NCI-H345 treated with DMSO at 0.1 percent for 48 hours (cell line): ENCODE measurements at regions not wholly inside any gene's neighbourhood (a gene's known extent, or its start where the extent isn't known, plus 50 kb on each side); places are given as distances from the start of the nearest gene placed in this dataset.
A peak's percentile ranks its signal among the peaks of the same experiment; 100 is the strongest.
"Not testable (repeated sequence)": the region's sequence is repeated elsewhere in the genome, so short reads cannot be mapped to it uniquely, and the experiment has no call there.

Source experiments
- DNase-seq: peaks from one replicate; lab custom pipeline; 2025; ENCODE audit not compliant: unreplicated experiment; lab: John Stamatoyannopoulos, UW

- DNase-seq = not testable (repeated sequence)
Measured at GRCh38 chr5:145395151-145395550, 440.0 kb downstream of the PRELID2 start.

- DNase-seq = no peak
Measured at GRCh38 chr5:145393426-145393825, 441.7 kb downstream of the PRELID2 start.

DNA sequence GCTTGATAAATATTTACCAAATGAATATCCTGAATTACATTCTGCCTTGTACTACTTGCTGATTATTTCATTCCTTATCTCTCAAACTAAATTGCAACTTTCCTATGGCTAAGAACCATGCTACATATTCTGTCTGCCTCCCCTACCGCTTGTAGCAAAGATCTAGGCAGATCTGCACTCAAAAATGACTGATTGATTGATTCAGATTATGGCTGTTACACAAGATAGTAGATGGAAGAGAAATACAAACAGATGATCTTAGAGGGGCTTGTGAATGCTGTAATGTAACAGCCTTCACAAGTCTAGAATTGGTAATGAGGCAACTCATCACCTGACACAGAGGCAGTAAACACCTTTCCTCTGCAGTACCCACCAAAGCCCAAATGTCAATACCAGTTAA lies 446.1 kb downstream of the PRELID2 start:
- no peak for DNase-seq

GRCh38 chr5:145385276-145385675 lies 449.9 kb downstream of the PRELID2 start:
- no peak for DNase-seq

- DNase-seq = no peak
Measured at GRCh38 chr5:145378226-145378625, 456.9 kb downstream of the PRELID2 start.

DNA sequence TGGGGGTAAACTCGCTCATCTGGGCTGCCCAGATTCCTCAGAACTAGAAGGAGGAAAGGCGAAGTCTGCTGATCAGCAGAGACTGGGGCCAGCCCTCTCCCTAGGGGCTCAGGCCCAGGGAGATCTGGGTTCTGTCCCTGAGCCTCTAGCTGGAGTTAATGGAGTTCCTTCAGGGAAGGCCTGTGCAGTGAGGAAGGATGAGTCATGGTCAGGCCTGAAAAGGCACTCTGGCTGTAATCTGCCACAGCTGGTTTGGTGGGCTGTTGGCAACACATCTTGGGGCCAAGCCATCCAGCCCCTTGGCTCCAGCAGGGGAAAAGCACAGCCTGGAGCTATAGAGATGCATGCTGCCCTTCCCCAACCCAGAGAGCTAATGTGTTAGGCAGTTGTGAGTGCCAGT lies 459.6 kb downstream of the PRELID2 start:
- no peak for DNase-seq

DNA sequence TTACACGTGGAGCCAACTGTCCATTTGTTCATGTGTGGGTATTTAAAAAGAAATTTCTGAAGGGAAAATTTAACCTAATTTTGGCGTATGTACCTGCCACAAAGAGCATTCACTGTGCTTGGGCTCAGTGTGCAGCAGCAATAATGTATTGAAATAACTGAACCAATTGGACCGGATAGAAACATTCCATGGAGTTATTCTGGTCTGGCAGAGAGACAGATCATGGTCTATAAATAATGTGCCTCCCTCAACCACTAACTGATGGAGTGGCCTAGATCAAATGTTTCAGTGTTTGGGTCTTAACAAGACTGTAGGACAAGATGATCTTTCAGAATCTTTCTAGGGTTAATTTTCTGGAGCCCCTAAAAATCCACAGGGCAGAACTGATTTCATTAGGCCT lies 469.7 kb downstream of the PRELID2 start:
- no peak for DNase-seq

- DNase-seq = no peak
Measured at GRCh38 chr5:145362266-145362665, 472.9 kb downstream of the PRELID2 start.

- DNase-seq = no peak
Measured at GRCh38 chr5:145360936-145361335, 474.2 kb downstream of the PRELID2 start.

DNA sequence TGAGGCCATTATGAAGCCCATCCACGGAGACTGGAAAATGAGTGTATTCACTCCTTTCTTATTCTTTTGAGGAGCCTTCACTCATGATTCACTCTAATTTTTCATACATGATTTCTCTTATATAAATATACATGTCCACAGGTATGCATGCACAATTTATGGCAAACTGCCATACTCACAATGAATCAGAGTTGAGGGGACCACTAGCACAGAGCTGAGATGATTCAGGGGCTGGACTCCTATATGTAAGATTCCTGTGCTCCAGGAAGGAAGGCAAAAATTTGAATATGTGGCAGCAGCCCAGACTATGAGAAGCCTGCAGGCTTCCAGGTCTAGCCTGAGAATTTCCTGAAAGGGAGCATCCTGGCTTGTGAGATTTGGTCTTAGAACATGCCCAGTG lies 484.6 kb downstream of the PRELID2 start:
- DNase-seq = no peak

DNA sequence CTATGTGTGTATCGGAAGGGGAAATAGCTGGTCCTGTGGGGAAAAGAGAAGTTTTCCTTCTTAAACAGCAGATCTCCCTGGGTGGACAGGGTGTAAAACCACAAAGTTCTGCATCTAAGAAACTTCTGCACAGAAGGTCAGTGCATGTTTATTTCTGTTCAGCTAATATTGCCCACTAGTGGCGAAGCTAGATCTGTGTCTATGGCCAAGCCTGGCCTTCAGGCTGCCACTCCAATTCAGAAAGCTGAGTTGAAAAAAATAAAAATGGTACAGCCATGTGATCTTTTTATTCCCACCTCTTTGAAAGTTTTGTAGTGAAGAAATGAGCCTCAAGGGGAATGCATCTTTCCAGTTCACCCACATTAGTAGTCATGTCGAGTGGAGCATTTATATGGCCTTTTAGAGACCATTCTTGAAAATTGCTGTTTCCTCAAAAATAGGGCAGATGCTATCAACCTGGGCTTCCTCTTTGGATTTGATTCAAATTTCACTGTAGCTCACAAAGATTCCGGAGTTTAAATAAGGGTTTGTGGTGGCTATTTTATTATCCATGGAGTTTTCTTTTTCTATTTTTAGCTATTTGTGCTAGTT lies 488.0 kb downstream of the PRELID2 start:
- peak; percentile 1 for DNase-seq

DNA sequence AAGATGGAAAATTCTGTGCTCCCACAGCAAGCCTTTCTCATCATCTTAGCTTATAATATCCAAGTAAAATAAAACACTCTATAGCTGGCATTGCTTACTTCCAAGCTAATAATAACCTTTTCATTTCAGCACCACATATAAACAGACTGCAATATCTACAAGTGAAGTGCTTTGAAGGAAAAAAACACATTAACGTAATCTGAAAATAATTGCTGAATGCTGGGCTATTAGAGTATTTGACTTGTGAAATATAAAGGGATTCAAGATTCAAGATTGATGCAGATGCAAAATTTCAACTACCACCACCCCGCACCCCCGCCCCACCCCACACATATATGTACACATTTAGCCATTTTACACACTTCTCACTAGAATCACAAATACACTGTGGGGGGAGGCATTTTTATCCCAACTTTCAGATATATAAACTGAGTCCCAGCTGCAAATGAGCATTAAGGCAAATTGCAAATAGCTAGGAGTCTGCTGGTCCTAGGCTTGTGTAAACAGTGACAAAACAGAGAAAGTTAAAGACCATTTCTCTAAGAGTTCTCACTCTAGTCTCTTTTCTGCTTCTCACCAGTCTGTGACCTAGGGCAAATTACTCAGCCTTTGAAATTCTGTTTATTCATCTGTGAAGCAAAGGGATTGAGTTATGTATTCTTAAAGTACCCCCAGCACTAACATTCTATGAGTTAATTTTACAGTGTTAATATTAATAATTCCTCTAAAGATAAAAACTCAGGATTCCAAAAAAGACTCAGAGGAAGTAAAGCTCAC lies 489.4 kb downstream of the PRELID2 start:
- no peak for DNase-seq

DNA sequence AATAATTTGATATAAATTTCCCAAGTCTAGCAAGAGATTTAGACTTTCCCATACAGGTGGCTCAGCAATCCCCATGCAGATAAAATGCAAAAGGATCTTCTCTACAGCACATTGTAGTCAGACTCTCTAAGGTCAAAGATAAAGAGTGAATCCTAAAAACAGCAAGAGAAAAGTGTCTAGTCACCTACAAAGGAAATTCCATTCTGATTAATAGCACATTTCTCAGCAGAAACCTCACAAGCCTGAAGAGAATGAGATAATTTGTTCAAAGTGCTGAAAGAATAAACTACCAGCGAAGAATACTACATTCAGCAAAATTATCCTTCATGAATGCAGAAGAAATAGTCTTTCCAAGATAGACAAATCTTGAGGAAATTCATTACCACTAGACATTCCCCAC lies 493.3 kb downstream of the PRELID2 start:
- DNase-seq = no peak

DNA sequence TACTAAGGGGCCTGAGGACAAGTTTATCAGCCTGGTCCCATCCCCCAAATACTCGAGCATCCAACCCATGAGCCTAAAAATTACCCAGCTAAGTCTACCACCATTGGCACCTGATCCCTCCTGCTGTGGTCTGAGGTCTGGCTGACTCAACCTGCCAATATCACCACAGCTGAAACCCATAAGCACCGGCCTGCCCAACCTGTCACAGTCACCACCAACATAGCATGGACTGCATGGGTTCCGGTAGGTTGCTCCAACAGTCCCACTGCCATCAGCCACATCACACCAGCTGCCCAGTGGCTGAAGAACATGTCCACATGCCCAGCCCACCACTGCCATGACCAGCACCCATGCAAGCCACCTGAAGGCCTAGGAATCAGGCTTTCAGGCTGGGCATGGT lies 495.0 kb downstream of the PRELID2 start:
- no peak for DNase-seq

DNA sequence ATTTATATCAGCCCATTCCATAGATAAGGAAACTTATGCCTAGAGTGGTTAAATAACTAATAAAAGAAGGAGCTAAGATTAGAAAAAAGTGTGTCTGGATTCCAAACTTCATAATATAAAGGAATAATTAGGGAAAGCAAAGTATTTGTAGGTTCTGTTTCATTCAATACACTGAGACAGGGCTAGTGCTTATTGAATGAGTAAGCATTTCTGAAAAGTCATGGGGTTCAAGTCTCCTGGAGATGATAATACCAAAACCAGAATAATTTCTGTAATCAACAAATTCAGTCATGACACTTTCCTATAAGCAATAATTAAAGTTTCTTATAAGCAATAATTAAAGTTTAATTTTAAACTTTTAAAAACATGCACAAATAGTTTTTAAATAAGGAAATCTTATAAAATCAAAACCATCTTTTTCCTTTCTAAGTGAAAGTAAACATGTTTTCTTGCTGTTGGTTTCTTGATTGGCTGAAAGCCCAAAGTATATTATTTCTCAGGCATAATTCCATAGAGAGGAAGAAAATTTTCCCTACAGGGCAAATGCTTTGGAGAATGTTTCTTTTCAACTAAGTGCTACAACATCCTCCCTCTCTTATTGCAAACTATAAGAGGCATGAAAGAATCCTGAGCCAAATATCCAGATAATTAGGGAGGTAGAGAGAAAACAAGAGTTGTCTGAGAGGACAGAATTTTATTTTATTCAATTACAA lies 510.2 kb downstream of the PRELID2 start:
- DNase-seq = no peak

DNA sequence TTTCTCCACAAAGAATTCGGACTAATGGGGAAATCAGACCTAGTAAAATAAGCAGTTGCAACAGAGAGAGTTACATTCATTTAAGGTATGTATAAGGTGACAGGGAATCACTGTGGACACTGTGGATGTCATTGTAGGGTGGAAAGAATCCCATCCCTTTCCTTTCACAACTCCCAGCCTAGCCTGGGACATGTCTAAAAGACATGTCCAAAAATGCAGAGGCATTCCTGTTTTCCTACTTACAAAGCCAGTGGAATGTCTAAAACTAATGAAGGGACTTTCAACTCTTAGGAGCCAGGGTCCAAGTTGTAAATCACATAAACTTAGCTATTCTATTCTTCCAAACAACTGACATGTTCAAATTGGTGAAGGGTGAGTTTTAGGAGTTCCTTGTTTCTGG lies 511.0 kb downstream of the PRELID2 start:
- no peak for DNase-seq

DNA sequence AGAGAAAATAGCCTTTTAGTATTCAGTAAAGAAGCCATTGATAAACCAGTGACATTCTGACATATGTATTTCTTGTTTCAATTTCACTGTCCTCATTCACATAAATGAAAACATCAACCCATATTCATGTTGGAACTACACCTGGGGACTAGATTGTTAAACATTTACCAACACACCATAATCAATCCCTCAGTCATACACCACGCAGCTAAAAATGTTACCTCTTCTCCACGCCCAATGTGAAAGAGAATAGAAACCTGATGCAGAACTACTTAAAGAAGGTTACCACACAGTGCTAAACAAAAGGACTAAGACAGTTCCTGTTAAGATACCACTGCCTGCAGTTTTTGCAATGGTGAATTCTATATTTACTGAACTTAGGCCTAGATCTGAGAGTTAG lies 518.9 kb downstream of the PRELID2 start:
- no peak for DNase-seq

DNA sequence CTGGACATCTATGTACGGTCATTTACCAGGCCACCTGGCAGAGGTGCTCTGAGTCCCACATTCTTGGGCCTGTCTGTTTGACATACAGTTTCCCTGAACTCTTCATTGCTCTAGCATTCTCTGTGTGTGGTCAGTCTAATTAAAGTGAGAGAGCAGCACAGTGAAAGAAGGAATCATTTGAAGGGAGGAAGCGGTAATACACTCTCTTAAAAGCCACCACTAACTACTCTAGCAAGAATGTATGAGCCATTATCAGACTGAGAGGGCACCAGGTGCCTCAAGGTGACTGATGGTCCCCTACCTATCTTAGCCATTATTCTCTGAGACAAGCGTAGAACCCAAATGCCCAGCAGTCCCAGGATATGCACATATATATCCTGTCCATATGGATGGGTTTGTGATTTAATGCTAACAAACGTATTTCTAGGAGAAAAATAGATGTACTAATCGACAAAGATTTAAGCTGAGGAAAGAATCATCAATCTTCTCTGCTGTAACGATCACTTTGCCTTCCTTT lies 527.2 kb downstream of the PRELID2 start:
- DNase-seq = no peak

DNA sequence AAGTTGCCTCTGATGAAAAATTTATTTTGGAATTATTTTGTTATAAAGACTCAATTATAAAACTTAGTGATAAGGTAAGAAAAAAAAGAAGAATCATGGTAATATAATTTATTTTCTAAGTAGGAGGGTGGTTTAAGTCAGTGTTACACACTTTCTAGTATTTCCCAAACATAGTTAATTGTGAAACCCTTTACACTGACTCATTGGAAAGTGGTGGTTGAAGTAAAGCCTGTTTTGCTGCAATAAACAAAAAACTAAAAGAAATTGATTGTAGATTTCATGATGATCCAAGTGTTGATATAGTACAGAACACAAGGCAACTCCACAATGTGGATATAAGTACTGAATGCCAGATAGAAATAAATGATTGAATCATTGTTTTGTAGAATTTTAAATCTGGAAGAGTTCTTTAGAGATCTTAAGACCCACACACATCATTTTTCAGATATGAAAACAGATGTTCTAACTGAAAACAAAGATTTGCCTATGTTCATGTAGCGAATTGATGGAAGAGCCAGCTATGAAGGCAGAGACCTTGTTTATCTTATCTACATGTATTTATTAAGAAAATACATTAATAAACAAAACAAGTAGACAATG lies 539.8 kb downstream of the PRELID2 start:
- DNase-seq = no peak

DNA sequence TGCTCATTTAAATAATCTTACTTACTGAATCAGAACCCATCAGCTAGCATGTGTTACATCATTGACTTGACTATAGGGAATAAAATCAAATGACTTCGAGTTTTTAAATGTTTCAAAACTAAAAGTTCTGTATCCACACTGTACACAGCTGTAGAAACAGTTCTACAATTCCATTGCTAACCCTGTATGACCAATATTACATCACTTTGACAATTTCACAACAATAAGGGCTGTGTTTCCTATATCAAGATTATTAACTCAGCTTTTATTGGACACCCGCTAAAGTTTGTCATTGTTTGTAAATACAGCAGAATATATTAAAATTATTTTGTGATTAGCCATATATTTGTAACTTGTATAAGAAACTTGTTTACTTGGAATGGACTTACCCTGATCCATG lies 540.8 kb downstream of the PRELID2 start:
- DNase-seq = no peak

DNA sequence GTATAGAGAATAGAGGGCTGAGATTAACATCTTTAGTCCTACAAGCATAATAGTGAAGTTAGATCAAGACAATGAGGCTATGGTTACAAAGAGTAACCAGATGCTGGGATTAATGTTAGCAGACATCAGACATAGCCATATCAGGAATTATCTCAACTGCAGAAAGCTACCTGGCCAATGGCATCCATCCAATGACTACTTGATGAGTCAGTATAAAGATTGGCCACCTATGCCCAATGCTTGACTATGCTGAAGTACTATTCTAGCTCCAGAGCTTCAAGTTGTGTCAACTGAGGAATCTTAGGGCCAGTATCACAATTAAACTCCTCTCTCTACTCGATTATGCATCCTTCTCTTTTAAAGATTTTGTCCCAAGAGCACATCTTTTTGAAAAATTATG lies 541.4 kb downstream of the PRELID2 start:
- DNase-seq = no peak

DNA sequence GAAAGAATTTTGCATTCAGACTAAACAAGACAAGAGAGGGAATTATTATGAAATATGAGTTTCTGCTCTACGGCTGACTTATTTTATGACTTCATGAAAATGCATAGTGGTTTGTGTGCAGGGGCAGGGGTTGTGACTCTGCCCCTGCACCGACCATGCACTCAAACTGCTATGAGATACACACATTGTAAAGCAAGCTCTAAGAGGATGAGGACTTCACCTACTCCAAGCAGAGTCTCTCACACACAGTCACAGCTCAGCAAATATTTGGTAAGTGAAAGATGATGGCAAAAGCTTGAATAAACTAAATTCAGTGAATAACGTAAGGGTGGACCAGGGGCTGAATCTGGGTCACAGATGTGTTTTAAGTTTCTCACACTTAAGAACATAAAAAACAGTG lies 542.9 kb downstream of the PRELID2 start:
- DNase-seq = no peak
